ENCODE measurements at regions not wholly inside any gene's neighbourhood (a gene's known extent, or its start where the extent isn't known, plus 50 kb on each side); places are given as distances from the start of the nearest gene placed in this dataset.

DNA sequence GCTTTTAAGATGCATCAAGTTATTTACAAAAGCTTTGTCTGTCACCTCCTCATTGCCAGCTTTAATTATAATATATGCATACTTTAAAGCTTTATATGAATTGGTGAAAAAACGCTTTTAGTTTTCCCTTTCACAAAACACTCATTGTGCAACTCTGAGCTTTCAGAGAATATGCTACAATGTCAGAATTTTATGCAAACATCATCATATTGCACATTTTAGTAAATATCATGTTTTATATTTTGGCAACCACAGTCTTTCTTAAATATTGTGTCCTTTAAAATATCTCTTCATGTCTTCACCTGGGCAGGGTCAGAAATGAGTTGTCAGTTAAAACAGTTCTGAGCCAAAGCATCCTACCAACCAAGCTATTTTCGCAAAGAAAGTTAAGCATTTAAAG is 601.1 kb upstream of the RORB start:
- DNase-seq (ENCODE audit: extremely low spot score, unreplicated experiment), result no peak
- Mint-ChIP-seq H3K4me1 (ENCODE audit: unreplicated experiment) (no peaks in the 10 kb centered on the region), H3K9me3 (ENCODE audit: unreplicated experiment) (no peaks in the 10 kb centered on the region), H3K36me3 (ENCODE audit: unreplicated experiment) (no peaks in the 10 kb centered on the region), H3K27ac (ENCODE audit: unreplicated experiment) (no peak overlapping the region), H3K4me3 (ENCODE audit: unreplicated experiment) (no peak overlapping the region), H3K27me3 (ENCODE audit: unreplicated experiment) (no peaks in the 10 kb centered on the region)
- TF ChIP-seq, protein P1, sequence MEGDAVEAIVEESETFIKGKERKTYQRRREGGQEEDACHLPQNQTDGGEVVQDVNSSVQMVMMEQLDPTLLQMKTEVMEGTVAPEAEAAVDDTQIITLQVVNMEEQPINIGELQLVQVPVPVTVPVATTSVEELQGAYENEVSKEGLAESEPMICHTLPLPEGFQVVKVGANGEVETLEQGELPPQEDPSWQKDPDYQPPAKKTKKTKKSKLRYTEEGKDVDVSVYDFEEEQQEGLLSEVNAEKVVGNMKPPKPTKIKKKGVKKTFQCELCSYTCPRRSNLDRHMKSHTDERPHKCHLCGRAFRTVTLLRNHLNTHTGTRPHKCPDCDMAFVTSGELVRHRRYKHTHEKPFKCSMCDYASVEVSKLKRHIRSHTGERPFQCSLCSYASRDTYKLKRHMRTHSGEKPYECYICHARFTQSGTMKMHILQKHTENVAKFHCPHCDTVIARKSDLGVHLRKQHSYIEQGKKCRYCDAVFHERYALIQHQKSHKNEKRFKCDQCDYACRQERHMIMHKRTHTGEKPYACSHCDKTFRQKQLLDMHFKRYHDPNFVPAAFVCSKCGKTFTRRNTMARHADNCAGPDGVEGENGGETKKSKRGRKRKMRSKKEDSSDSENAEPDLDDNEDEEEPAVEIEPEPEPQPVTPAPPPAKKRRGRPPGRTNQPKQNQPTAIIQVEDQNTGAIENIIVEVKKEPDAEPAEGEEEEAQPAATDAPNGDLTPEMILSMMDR (IDR thresholded peaks at IDR 0.05), result no peak

DNA sequence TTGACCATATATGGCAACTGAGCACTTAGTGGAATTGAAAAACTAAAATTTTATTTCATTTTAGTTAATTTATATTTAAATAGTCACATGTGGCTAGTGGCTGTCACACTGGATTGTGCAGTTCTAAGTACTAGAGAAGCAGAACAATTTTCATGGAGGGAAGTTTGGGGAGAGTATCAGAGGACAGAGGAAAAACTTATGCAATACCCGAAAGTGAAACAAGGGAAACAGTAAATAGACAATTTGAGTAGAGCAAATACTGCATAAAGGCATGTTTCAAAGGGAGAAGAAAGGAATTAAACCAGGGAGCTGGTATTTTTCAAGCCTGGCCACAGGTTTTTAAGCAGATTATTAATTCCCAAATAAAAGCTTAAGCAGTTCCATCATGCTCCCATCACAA is 590.5 kb upstream of the RORB start:
- Mint-ChIP-seq H3K27me3 (ENCODE audit: unreplicated experiment) (no peaks in the 10 kb centered on the region), H3K36me3 (ENCODE audit: unreplicated experiment) (no peaks in the 10 kb centered on the region), H3K4me1 (ENCODE audit: unreplicated experiment) (no peaks in the 10 kb centered on the region), H3K9me3 (ENCODE audit: unreplicated experiment) (no peaks in the 10 kb centered on the region), H3K4me3 (ENCODE audit: unreplicated experiment) (no peak overlapping the region), H3K27ac (ENCODE audit: unreplicated experiment) (no peak overlapping the region)
- TF ChIP-seq, protein P1 (IDR thresholded peaks at IDR 0.05), result no peak
- DNase-seq (ENCODE audit: extremely low spot score, unreplicated experiment), result no peak

DNA sequence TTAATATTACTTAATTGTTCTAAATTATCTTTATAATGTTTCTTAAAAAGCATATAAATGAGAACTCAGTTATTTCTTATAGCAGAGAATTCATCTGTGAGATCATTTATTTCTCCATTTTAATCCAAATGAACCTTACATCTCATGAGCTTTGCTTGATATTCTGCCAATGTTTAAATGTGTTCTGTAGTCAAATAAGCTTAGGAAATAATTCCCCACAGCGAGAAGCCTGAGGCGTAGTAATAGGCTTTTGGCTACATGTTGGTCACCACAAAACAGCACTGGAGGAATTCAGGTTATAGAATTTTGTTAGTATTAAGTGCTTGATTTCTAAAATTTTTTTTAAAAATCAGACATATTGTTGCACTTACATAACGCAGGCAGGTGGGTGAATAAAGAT is 585.3 kb upstream of the RORB start:
- H3K9me3 Mint-ChIP-seq (ENCODE audit: unreplicated experiment), result no peaks in the 10 kb centered on the region

DNA sequence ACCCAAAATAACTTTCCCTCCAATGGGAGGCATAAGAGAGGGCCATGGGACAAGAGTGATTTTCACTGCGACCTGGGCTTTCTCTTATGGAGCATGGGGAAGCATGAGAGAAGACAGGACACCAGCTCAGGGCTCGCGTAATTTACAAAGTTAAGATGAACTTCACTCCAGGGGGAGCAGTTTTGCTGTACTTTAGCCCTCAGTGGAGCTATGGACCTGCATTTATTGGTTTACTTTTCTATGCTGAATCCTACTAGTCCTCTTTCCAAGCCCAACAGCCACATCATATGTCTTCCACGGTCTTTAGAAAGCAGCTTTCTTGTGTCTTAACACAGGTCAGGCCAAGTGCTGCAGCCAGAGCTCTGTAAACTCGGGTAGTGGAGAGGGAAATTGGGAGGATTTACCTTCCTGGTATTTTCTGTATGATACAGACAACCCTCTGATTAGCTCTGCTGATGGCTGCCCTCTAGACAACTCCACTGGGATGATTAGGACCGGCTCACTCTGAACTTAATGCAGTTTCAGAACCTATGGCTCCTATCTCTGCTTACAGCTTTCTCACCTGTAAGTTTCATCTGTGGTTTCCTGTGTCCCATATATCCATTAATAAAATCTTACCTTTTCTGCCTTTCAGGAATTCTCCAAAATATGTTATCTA is 581.0 kb upstream of the RORB start:
- DNase-seq (ENCODE audit: extremely low spot score, unreplicated experiment), result no peak
- TF ChIP-seq, protein P1 (IDR thresholded peaks at IDR 0.05), result peak; percentile 14
- H3K4me1 Mint-ChIP-seq (ENCODE audit: unreplicated experiment), result no peaks in the 10 kb centered on the region
- H3K36me3 Mint-ChIP-seq (ENCODE audit: unreplicated experiment), result no peaks in the 10 kb centered on the region
- no peaks in the 10 kb centered on the region for H3K27me3 Mint-ChIP-seq (ENCODE audit: unreplicated experiment)
- no peak overlapping the region for H3K27ac Mint-ChIP-seq (ENCODE audit: unreplicated experiment)
- H3K9me3 Mint-ChIP-seq (ENCODE audit: unreplicated experiment), result no peaks in the 10 kb centered on the region
- H3K4me3 Mint-ChIP-seq (ENCODE audit: unreplicated experiment), result no peak overlapping the region

More for the DNA sequence above, 585.3 kb upstream of the RORB start:
- Mint-ChIP-seq H3K4me1 (ENCODE audit: unreplicated experiment) (no peaks in the 10 kb centered on the region), H3K27me3 (ENCODE audit: unreplicated experiment) (no peaks in the 10 kb centered on the region), H3K27ac (ENCODE audit: unreplicated experiment) (no peak overlapping the region), H3K4me3 (ENCODE audit: unreplicated experiment) (no peak overlapping the region), H3K36me3 (ENCODE audit: unreplicated experiment) (no peaks in the 10 kb centered on the region)
- TF ChIP-seq, protein P1 (IDR thresholded peaks at IDR 0.05), result no peak
- DNase-seq (ENCODE audit: extremely low spot score, unreplicated experiment), result no peak

DNA sequence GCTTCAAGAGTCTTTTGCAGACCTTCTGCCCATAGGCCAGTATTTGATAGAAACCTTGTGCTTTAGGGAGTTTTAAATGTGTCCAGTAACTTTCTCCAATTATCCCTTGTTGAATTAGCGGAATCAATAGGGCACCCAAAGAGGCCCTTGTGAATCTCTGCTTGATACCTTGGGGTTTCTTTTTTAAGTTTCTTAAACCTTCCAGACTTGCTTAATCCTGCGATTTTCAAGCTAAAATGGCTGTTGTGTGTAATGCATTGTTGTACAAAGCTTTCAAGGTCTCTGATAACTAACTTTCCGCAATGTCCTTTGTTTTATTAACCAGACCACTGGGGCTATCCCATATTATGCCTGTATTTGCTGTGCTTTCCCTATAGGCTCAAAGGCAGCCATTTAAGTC is 577.4 kb upstream of the RORB start:
- no peaks in the 10 kb centered on the region for H3K27me3 Mint-ChIP-seq (ENCODE audit: unreplicated experiment)
- TF ChIP-seq, protein P1 (IDR thresholded peaks at IDR 0.05), result no peak
- no peaks in the 10 kb centered on the region for H3K4me1 Mint-ChIP-seq (ENCODE audit: unreplicated experiment)
- no peak overlapping the region for H3K27ac Mint-ChIP-seq (ENCODE audit: unreplicated experiment)
- no peaks in the 10 kb centered on the region for H3K9me3 Mint-ChIP-seq (ENCODE audit: unreplicated experiment)
- DNase-seq (ENCODE audit: extremely low spot score, unreplicated experiment), result no peak
- no peak overlapping the region for H3K4me3 Mint-ChIP-seq (ENCODE audit: unreplicated experiment)
- H3K36me3 Mint-ChIP-seq (ENCODE audit: unreplicated experiment), result no peaks in the 10 kb centered on the region
